ENCODE measurements at regions not wholly inside any gene's neighbourhood (a gene's known extent, or its start where the extent isn't known, plus 50 kb on each side); places are given as distances from the start of the nearest gene placed in this dataset.

DNA sequence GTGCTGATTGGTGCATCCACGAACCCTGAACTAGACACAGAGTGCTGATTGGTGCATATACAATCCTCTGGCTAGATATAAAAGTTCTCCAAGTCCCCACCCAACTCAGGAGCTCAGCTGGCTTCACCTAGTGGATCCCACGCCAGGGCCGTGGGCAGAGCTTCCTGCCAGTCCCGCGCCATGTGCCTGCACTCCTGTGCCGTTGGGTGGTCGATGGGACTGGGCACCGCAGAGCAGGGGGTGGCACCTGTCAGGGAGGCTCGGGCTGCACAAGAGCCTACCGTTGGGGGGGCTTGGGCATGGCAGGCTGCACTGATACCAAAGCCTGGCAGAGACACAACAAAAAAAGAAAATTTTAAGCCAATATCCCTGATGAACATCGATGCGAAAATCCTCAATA is 185.4 kb upstream of the ASCC3 start:
- intact Hi-C loops (cut with DNase I), result no loop called here
- ATAC-seq (no peak), DNase-seq (no peak)
- Histone ChIP-seq H3K4me3 (no peak overlapping the region), H3K27me3 (no peaks in the 10 kb centered on the region), H3K4me1 (no peaks in the 10 kb centered on the region), H3K36me3 (replicated peaks in 1 of 2; ENCODE audit: insufficient read depth in 1 of 2, low read depth in 2 of 2) (no peaks in the 10 kb centered on the region), H3K9me3 (peaks cover 0 to 9% (median 0%) of the 10 kb centered on the region in 3 donors), H3K27ac (no peak overlapping the region)
- WGBS, 2 donors, result 74 to 83% methylated on average over 7 to 12 of the region's 12 CpGs
- TF ChIP-seq POLR2A (IDR thresholded peaks at IDR 0.05), result no peak
- no peak for TF ChIP-seq CTCF (IDR thresholded peaks at IDR 0.05)

- ATAC-seq (no peak), DNase-seq (no peak)
- intact Hi-C loops (cut with DNase I), result no loop called here
- Histone ChIP-seq H3K4me3 (no peak overlapping the region), H3K36me3 (replicated peaks in 1 of 2; ENCODE audit: insufficient read depth in 1 of 2, low read depth in 2 of 2) (no peaks in the 10 kb centered on the region), H3K27ac (no peak overlapping the region), H3K9me3 (peaks cover 0 to 9% (median 0%) of the 10 kb centered on the region in 3 donors), H3K4me1 (no peaks in the 10 kb centered on the region), H3K27me3 (no peaks in the 10 kb centered on the region)
- no peak for TF ChIP-seq CTCF (IDR thresholded peaks at IDR 0.05)
- TF ChIP-seq POLR2A (IDR thresholded peaks at IDR 0.05), result no peak
These were observed 188.2 kb upstream of the ASCC3 start for GRCh38 chr6:101069191-101069795.

GRCh38 chr6:101070044-101070608 is 189.0 kb upstream of the ASCC3 start:
- Histone ChIP-seq H3K4me3 (no peak overlapping the region), H3K9me3 (peaks cover 0 to 9% (median 0%) of the 10 kb centered on the region in 3 donors), H3K4me1 (no peaks in the 10 kb centered on the region), H3K36me3 (replicated peaks in 1 of 2; ENCODE audit: insufficient read depth in 1 of 2, low read depth in 2 of 2) (no peaks in the 10 kb centered on the region), H3K27me3 (no peaks in the 10 kb centered on the region), H3K27ac (no peak overlapping the region)
- intact Hi-C loops (cut with DNase I), result no loop called here
- TF ChIP-seq POLR2A (IDR thresholded peaks at IDR 0.05) (no peak), CTCF (IDR thresholded peaks at IDR 0.05) (no peak)
- DNase-seq, result no peak
- no peak for ATAC-seq
- 70 to 87% methylated on average over 6 to 23 of the region's 23 CpGs for WGBS, 2 donors

DNA sequence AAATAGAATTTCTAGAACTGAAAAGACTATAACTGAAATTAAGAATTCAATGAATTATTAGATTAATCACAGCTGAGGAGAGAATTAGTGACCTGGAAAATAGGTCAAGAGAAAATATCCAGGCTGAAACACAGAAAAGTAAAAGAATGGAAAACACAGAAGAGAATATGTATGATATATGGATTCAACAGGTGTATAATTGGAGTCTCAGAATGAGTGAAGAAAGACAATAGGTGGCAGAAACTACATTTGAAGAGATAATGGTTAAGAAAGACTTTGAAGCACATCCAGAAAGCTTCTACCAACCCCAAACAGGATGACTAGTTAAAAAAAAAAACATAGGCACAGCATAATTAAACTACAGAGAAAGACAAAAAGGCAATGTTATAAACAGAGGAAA is 196.2 kb upstream of the ASCC3 start:
- no peak for TF ChIP-seq CTCF (IDR thresholded peaks at IDR 0.05)
- no peak for TF ChIP-seq POLR2A (IDR thresholded peaks at IDR 0.05)
- intact Hi-C loops (cut with DNase I), result no loop called here
- no peaks in the 10 kb centered on the region for H3K36me3 ChIP-seq (replicated peaks in 1 of 2; ENCODE audit: insufficient read depth in 1 of 2, low read depth in 2 of 2)

GRCh38 chr6:101079696-101080270 is 198.7 kb upstream of the ASCC3 start:
- Histone ChIP-seq H3K9me3 (no peaks in the 10 kb centered on the region), H3K36me3 (replicated peaks in 1 of 2; ENCODE audit: insufficient read depth in 1 of 2, low read depth in 2 of 2) (no peaks in the 10 kb centered on the region), H3K27me3 (no peaks in the 10 kb centered on the region), H3K4me3 (no peak overlapping the region), H3K27ac (no peak overlapping the region), H3K4me1 (no peaks in the 10 kb centered on the region)
- intact Hi-C loops (cut with DNase I), result no loop called here
- DNase-seq (no peak), ATAC-seq (no peak)
- WGBS, 2 donors, result 26 to 68% methylated on average over 1 of the region's 1 CpG
- TF ChIP-seq POLR2A (IDR thresholded peaks at IDR 0.05) (no peak), CTCF (IDR thresholded peaks at IDR 0.05) (no peak)

More for the DNA sequence above, 196.2 kb upstream of the ASCC3 start:
- Histone ChIP-seq H3K4me3 (no peak overlapping the region), H3K9me3 (no peaks in the 10 kb centered on the region), H3K4me1 (no peaks in the 10 kb centered on the region), H3K27me3 (no peaks in the 10 kb centered on the region), H3K27ac (no peak overlapping the region)
- DNase-seq (no peak), ATAC-seq (no peak)
